ENCODE measurements at regions not wholly inside any gene's neighbourhood (a gene's known extent, or its start where the extent isn't known, plus 50 kb on each side); places are given as distances from the start of the nearest gene placed in this dataset.

DNA sequence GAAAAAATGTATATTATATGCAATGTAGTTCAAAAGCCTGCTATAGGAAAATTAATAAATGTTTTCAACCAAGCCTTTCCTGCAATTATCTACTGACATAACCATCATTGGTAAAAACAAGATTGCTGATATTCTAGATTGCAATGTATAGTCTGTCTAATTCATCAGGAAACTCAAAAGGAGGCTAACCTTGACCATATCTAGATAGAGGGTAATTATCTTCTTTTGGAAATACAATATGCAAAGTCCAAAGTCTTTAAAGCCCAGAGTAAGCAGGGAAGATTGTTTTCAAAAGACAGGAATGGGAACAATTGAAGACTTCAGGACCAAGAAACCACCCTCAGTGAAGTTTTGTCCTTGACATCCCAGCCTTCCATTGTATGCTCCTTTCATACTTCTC, 123.1 kb upstream of the GLRA2 start:
- no peak overlapping the region for H3K9ac ChIP-seq (ENCODE audit: low read length)
- Mint-ChIP-seq H3K4me3 (ENCODE audit: unreplicated experiment) (no peak overlapping the region), H3K27me3 (ENCODE audit: low read depth, unreplicated experiment) (no peaks in the 10 kb centered on the region), H3K27ac (ENCODE audit: unreplicated experiment) (no peak overlapping the region), H3K9me3 (ENCODE audit: unreplicated experiment) (no peaks in the 10 kb centered on the region), H3K4me1 (ENCODE audit: low read depth, unreplicated experiment) (peaks cover 3% of the 10 kb centered on the region), H3K36me3 (ENCODE audit: low read depth, unreplicated experiment) (no peaks in the 10 kb centered on the region)
- no peaks in the 10 kb centered on the region for H3K79me2 ChIP-seq (ENCODE audit: insufficient read depth, low read length)
- no peak overlapping the region for H3K4me2 ChIP-seq (ENCODE audit: low read length)
- no peak overlapping the region for H3K4me3 ChIP-seq (ENCODE audit: insufficient read depth, low read depth, low read length)
- FAIRE-seq (peak; percentile 5), DNase-seq (ENCODE audit: low read depth) (no peak)
- TF ChIP-seq EZH2 (IDR thresholded peaks at IDR 0.05; ENCODE audit: insufficient read depth, low read length) = no peak
- TF ChIP-seq, protein P1, sequence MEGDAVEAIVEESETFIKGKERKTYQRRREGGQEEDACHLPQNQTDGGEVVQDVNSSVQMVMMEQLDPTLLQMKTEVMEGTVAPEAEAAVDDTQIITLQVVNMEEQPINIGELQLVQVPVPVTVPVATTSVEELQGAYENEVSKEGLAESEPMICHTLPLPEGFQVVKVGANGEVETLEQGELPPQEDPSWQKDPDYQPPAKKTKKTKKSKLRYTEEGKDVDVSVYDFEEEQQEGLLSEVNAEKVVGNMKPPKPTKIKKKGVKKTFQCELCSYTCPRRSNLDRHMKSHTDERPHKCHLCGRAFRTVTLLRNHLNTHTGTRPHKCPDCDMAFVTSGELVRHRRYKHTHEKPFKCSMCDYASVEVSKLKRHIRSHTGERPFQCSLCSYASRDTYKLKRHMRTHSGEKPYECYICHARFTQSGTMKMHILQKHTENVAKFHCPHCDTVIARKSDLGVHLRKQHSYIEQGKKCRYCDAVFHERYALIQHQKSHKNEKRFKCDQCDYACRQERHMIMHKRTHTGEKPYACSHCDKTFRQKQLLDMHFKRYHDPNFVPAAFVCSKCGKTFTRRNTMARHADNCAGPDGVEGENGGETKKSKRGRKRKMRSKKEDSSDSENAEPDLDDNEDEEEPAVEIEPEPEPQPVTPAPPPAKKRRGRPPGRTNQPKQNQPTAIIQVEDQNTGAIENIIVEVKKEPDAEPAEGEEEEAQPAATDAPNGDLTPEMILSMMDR (IDR thresholded peaks at IDR 0.05; ENCODE audit: insufficient read depth, low read depth, low read length) = no peak
- no peaks in the 10 kb centered on the region for H3K9me3 ChIP-seq (ENCODE audit: insufficient read depth, low read depth, low read length)
- H4K20me1 ChIP-seq (ENCODE audit: insufficient read depth, low read length) = no peaks in the 10 kb centered on the region
- no peaks in the 10 kb centered on the region for H3K27me3 ChIP-seq (ENCODE audit: insufficient read depth, low read length)
- H3K36me3 ChIP-seq (ENCODE audit: insufficient read depth, low read length) = no peaks in the 10 kb centered on the region
- H2AFZ ChIP-seq (ENCODE audit: low read depth, low read length) = no peak overlapping the region
- no peaks in the 10 kb centered on the region for H3K4me1 ChIP-seq (ENCODE audit: insufficient read depth, low read length)
- no peak overlapping the region for H3K27ac ChIP-seq (ENCODE audit: low read depth, low read length)

DNA sequence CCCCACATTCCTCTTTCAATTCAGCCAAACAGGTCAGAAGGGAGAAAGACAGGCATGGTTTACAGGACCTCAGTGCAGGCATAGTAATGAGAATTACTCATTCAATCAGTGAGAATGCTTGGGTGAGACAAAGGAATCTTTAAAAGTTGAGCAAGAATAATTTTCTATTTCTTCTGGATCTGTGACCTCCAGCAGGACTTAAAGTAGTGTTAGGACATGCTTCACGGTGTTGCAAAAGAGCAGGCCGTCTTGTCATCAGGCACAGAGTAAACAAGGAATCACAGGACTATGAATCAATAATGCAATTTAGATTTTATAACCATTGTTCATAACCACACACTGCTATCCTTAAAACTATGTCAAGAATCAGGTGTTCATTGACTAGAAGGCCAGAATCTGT, 130.6 kb upstream of the GLRA2 start:
- no peak overlapping the region for H3K27ac Mint-ChIP-seq (ENCODE audit: unreplicated experiment)
- H3K4me1 Mint-ChIP-seq (ENCODE audit: low read depth, unreplicated experiment) = peaks cover 7% of the 10 kb centered on the region
- H4K20me1 ChIP-seq (ENCODE audit: insufficient read depth, low read length) = no peaks in the 10 kb centered on the region
- H3K36me3 ChIP-seq (ENCODE audit: insufficient read depth, low read length) = no peaks in the 10 kb centered on the region
- H3K4me3 Mint-ChIP-seq (ENCODE audit: unreplicated experiment) = no peak overlapping the region
- no peaks in the 10 kb centered on the region for H3K4me1 ChIP-seq (ENCODE audit: insufficient read depth, low read length)
- H2AFZ ChIP-seq (ENCODE audit: low read depth, low read length) = no peak overlapping the region
- H3K27me3 ChIP-seq (ENCODE audit: insufficient read depth, low read length) = no peaks in the 10 kb centered on the region
- no peak overlapping the region for H3K4me3 ChIP-seq (ENCODE audit: insufficient read depth, low read depth, low read length)
- no peak overlapping the region for H3K9ac ChIP-seq (ENCODE audit: low read length)
- no peaks in the 10 kb centered on the region for H3K27me3 Mint-ChIP-seq (ENCODE audit: low read depth, unreplicated experiment)
- DNase-seq (ENCODE audit: low read depth) (no peak), FAIRE-seq (no peak)
- no peak overlapping the region for H3K4me2 ChIP-seq (ENCODE audit: low read length)
- H3K9me3 Mint-ChIP-seq (ENCODE audit: unreplicated experiment) = no peaks in the 10 kb centered on the region
- H3K79me2 ChIP-seq (ENCODE audit: insufficient read depth, low read length) = no peaks in the 10 kb centered on the region
- no peaks in the 10 kb centered on the region for H3K9me3 ChIP-seq (ENCODE audit: insufficient read depth, low read depth, low read length)
- H3K36me3 Mint-ChIP-seq (ENCODE audit: low read depth, unreplicated experiment) = no peaks in the 10 kb centered on the region
- no peak overlapping the region for H3K27ac ChIP-seq (ENCODE audit: low read depth, low read length)
- TF ChIP-seq EZH2 (IDR thresholded peaks at IDR 0.05; ENCODE audit: insufficient read depth, low read length) = no peak
- TF ChIP-seq, protein P1 (IDR thresholded peaks at IDR 0.05; ENCODE audit: insufficient read depth, low read depth, low read length) = no peak

DNA sequence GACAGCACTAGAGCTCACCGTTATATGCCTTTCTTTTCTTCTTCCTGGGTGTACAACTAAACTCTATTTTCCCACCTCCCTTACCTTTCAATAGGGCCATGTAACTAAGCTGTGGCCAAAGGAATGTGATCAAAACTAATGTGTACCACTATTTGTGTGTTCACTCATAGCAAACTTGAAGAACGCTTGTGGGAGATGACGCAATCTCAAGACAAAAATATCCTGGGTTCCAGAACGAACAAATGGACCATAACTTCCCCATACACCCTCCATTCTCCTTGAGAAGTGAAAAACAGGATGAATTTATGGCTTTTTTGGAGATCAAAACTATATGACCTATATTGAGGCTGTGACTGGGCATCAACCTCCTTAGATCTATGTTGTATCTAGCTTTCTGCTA, 139.7 kb upstream of the GLRA2 start:
- Mint-ChIP-seq H3K27me3 (ENCODE audit: low read depth, unreplicated experiment) (no peaks in the 10 kb centered on the region), H3K9me3 (ENCODE audit: unreplicated experiment) (no peaks in the 10 kb centered on the region), H3K4me1 (ENCODE audit: low read depth, unreplicated experiment) (no peaks in the 10 kb centered on the region), H3K4me3 (ENCODE audit: unreplicated experiment) (no peak overlapping the region), H3K27ac (ENCODE audit: unreplicated experiment) (no peak overlapping the region), H3K36me3 (ENCODE audit: low read depth, unreplicated experiment) (no peaks in the 10 kb centered on the region)
- Histone ChIP-seq H3K4me2 (ENCODE audit: low read length) (no peak overlapping the region), H3K4me1 (ENCODE audit: insufficient read depth, low read length) (no peaks in the 10 kb centered on the region), H3K27me3 (ENCODE audit: insufficient read depth, low read length) (no peaks in the 10 kb centered on the region), H3K4me3 (ENCODE audit: insufficient read depth, low read depth, low read length) (no peak overlapping the region), H3K27ac (ENCODE audit: low read depth, low read length) (no peak overlapping the region), H3K79me2 (ENCODE audit: insufficient read depth, low read length) (no peaks in the 10 kb centered on the region), H3K9me3 (ENCODE audit: insufficient read depth, low read depth, low read length) (no peaks in the 10 kb centered on the region), H4K20me1 (ENCODE audit: insufficient read depth, low read length) (no peaks in the 10 kb centered on the region), H2AFZ (ENCODE audit: low read depth, low read length) (no peak overlapping the region), H3K36me3 (ENCODE audit: insufficient read depth, low read length) (no peaks in the 10 kb centered on the region), H3K9ac (ENCODE audit: low read length) (no peak overlapping the region)
- FAIRE-seq (no peak), DNase-seq (ENCODE audit: low read depth) (no peak)
- TF ChIP-seq, protein P1 (IDR thresholded peaks at IDR 0.05; ENCODE audit: insufficient read depth, low read depth, low read length) = no peak
- no peak for TF ChIP-seq EZH2 (IDR thresholded peaks at IDR 0.05; ENCODE audit: insufficient read depth, low read length)

Data from astrocyte (in vitro differentiated cells and primary cell).